Hepatocyte (in vitro differentiated cells): ENCODE measurements at regions not wholly inside any gene's neighbourhood (a gene's known extent, or its start where the extent isn't known, plus 50 kb on each side); places are given as distances from the start of the nearest gene placed in this dataset.

Experiments
- DNase-seq: peaks from one replicate; pipeline ENCODE4 v3.0.0-alpha.2; 2016; ENCODE audit warnings: low spot score
- H2AFZ ChIP-seq: fragments of 200-600 bp; sonication (generic); 2 replicates; pipeline ENCODE4 v1.6.0; 2016; ENCODE audit warnings: antibody characterized with exemption, mild to moderate bottlenecking
- H3K27ac ChIP-seq: fragments of 200-600 bp; sonication (generic); 2 replicates; pipeline ENCODE4 v1.5.1; 2016; ENCODE audit warnings: mild to moderate bottlenecking
- H3K27me3 ChIP-seq: fragments of 200-600 bp; sonication (generic); 2 replicates; pipeline ENCODE4 v1.6.1; 2016
- H3K36me3 ChIP-seq: fragments of 200-600 bp; sonication (generic); replicated peaks from 2 replicates; pipeline ENCODE4 v1.5.1; 2016; ENCODE audit warnings: low read depth; ENCODE audit not compliant: insufficient read depth
- H3K4me1 ChIP-seq: fragments of 200-600 bp; sonication (generic); 2 replicates; pipeline ENCODE4 v1.5.1; 2016; ENCODE audit warnings: mild to moderate bottlenecking, moderate library complexity; ENCODE audit not compliant: insufficient read depth
- H3K4me2 ChIP-seq: fragments of 200-600 bp; sonication (generic); 2 replicates; pipeline ENCODE4 v1.6.0; 2016
- H3K4me3 ChIP-seq: fragments of 200-600 bp; sonication (generic); 2 replicates; pipeline ENCODE4 v1.5.1; 2016; ENCODE audit warnings: mild to moderate bottlenecking
- H3K79me2 ChIP-seq: fragments of 200-600 bp; sonication (generic); 2 replicates; pipeline ENCODE4 v1.6.0; 2017; ENCODE audit warnings: mild to moderate bottlenecking
- H3K9me2 ChIP-seq: fragments of 200-600 bp; sonication (generic); replicated peaks from 2 replicates; pipeline ENCODE4 v1.6.0; 2017; ENCODE audit warnings: mild to moderate bottlenecking; ENCODE audit not compliant: insufficient read depth
- H3K9me3 ChIP-seq: fragments of 200-600 bp; sonication (generic); 2 replicates; pipeline ENCODE4 v1.5.1; 2016; ENCODE audit warnings: low read depth, mild to moderate bottlenecking
- H4K20me1 ChIP-seq: fragments of 200-600 bp; sonication (generic); 2 replicates; pipeline ENCODE4 v1.6.0; 2016; ENCODE audit warnings: mild to moderate bottlenecking; ENCODE audit not compliant: insufficient read depth, poor library complexity, severe bottlenecking
- CTCF ChIP-seq: fragments of 200-600 bp; sonication (generic); IDR thresholded peaks from 2 replicates; pipeline ENCODE4 v1.5.1; 2016; ENCODE audit warnings: antibody characterized with exemption, mild to moderate bottlenecking; ENCODE audit not compliant: poor library complexity
- EZH2 ChIP-seq: fragments of 200-600 bp; sonication (generic); IDR thresholded peaks from 2 replicates; pipeline ENCODE4 v1.6.1; 2016; ENCODE audit warnings: antibody characterized with exemption, mild to moderate bottlenecking, borderline replicate concordance
- EZH2phosphoT487 ChIP-seq: fragments of 200-600 bp; sonication (generic); IDR thresholded peaks from one replicate; pipeline ENCODE4 v1.6.1; 2018; ENCODE audit warnings: antibody characterized with exemption, mild to moderate bottlenecking, low read depth, moderate library complexity; ENCODE audit not compliant: unreplicated experiment, severe bottlenecking
- WGBS: methylation state at CpG from one replicate; pipeline ENCODE4 v1.1.6; 2016; ENCODE audit warnings: low lambda C conversion rate; ENCODE audit errors: missing lambda C conversion rate; 5-methylcytosine and 5-hydroxymethylcytosine counted together

- Histone ChIP-seq H3K27me3 (peaks cover 6% of the 10 kb centered on the region), H3K4me3 (no peak overlapping the region), H2AFZ (no peak overlapping the region), H3K79me2 (no peaks in the 10 kb centered on the region), H4K20me1 (no peaks in the 10 kb centered on the region), H3K4me2 (no peak overlapping the region), H3K9me3 (no peaks in the 10 kb centered on the region), H3K27ac (no peak overlapping the region), H3K4me1 (peaks cover 12% of the 10 kb centered on the region), H3K9me2 (no peaks in the 10 kb centered on the region), H3K36me3 (no peaks in the 10 kb centered on the region)
- TF ChIP-seq EZH2phosphoT487 (no peak), CTCF (no peak), EZH2 (no peak)
- WGBS: 87% methylated on average over 3 of the region's 3 CpGs
- no peak for DNase-seq
These were observed 58.6 kb upstream of the TMPRSS2 start for GRCh38 chr21:41566500-41567014.

GRCh38 chr21:41565550-41565949 lies 57.6 kb upstream of the TMPRSS2 start:
- Histone ChIP-seq H3K9me3 (no peaks in the 10 kb centered on the region), H3K27me3 (peaks cover 6% of the 10 kb centered on the region), H3K79me2 (no peaks in the 10 kb centered on the region), H2AFZ (no peak overlapping the region), H3K27ac (peak overlapping the region; percentile 82), H4K20me1 (no peaks in the 10 kb centered on the region), H3K36me3 (no peaks in the 10 kb centered on the region), H3K4me1 (peaks cover 13% of the 10 kb centered on the region), H3K4me3 (no peak overlapping the region), H3K4me2 (no peak overlapping the region), H3K9me2 (no peaks in the 10 kb centered on the region)
- 73% methylated on average over 11 of the region's 11 CpGs for WGBS
- TF ChIP-seq CTCF (no peak), EZH2 (no peak), EZH2phosphoT487 (no peak)
- no peak for DNase-seq

DNA sequence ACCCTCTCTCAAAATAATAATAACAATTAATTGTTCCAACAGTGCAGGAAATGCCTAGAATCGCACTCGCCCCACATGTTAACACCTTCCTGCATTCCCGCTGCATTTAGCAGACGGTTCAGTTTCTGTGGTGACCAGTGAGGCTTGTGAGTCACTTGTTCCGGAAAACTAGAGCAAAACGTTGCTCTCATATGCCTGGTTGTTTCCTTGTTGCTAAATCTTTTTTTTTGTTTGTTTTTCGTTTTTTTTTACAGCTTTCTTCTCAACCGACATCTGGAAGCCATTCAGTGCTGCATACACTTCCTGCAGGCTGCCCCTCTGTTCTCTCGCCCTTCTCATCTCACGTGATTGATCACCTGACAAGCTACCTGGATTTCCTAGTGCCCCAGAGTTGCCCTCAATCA lies 56.9 kb upstream of the TMPRSS2 start:
- Histone ChIP-seq H2AFZ (no peak overlapping the region), H3K4me3 (no peak overlapping the region), H3K4me2 (no peak overlapping the region), H3K9me2 (no peaks in the 10 kb centered on the region), H3K4me1 (peaks cover 18% of the 10 kb centered on the region), H3K79me2 (no peaks in the 10 kb centered on the region), H3K27ac (peak overlapping the region; percentile 89), H3K27me3 (peaks cover 6% of the 10 kb centered on the region), H3K36me3 (no peaks in the 10 kb centered on the region), H3K9me3 (no peaks in the 10 kb centered on the region), H4K20me1 (no peaks in the 10 kb centered on the region)
- TF ChIP-seq EZH2phosphoT487 (no peak), EZH2 (no peak), CTCF (no peak)
- 53% methylated on average over 10 of the region's 10 CpGs for WGBS
- DNase-seq: peak; percentile 65
